GM12875 (cell line): ENCODE measurements at regions not wholly inside any gene's neighbourhood (a gene's known extent, or its start where the extent isn't known, plus 50 kb on each side); places are given as distances from the start of the nearest gene placed in this dataset.

Source experiments
- H3K4me3 ChIP-seq: one replicate; pipeline ENCODE4 v1.5.1; 2011; ENCODE audit warnings: low read depth, low read length, control low read depth
- CTCF ChIP-seq: IDR thresholded peaks from 2 replicates; pipeline ENCODE4 v1.5.1; 2011; ENCODE audit warnings: low read depth, mild to moderate bottlenecking, control low read depth, inconsistent platforms, low read length, moderate library complexity, borderline replicate concordance; ENCODE audit not compliant: insufficient read depth

- H3K4me3 ChIP-seq = no peak overlapping the region
These were observed 383.1 kb downstream of the KCNJ2 start for GRCh38 chr17:70552230-70552981.

GRCh38 chr17:70552982-70553334 lies 383.6 kb downstream of the KCNJ2 start:
- no peak overlapping the region for H3K4me3 ChIP-seq
- TF ChIP-seq CTCF = no peak

More at GRCh38 chr17:70552230-70552981, 383.1 kb downstream of the KCNJ2 start:
- TF ChIP-seq CTCF = peak; percentile 26; the same call in 1 of the 2 replicates

- no peak overlapping the region for H3K4me3 ChIP-seq
- TF ChIP-seq CTCF = no peak
These were observed 386.4 kb downstream of the KCNJ2 start for GRCh38 chr17:70555723-70556122.

GRCh38 chr17:70558821-70559220 lies 389.5 kb downstream of the KCNJ2 start:
- no peak overlapping the region for H3K4me3 ChIP-seq
- no peak for TF ChIP-seq CTCF

- no peak for TF ChIP-seq CTCF
- no peak overlapping the region for H3K4me3 ChIP-seq
These were observed 391.1 kb downstream of the KCNJ2 start for GRCh38 chr17:70560471-70560870.

GRCh38 chr17:70562137-70562536 lies 392.8 kb downstream of the KCNJ2 start:
- TF ChIP-seq CTCF = no peak
- H3K4me3 ChIP-seq = no peak overlapping the region

- H3K4me3 ChIP-seq = no peak overlapping the region
- no peak for TF ChIP-seq CTCF
These were observed 394.0 kb downstream of the KCNJ2 start for GRCh38 chr17:70563281-70563820.
